GM12864 (cell line): ENCODE measurements at regions not wholly inside any gene's neighbourhood (a gene's known extent, or its start where the extent isn't known, plus 50 kb on each side); places are given as distances from the start of the nearest gene placed in this dataset.
"Not testable (repeated sequence)": the region's sequence is repeated elsewhere in the genome, so short reads cannot be mapped to it uniquely, and the experiment has no call there.

Experiments used
- DNase-seq: peaks from one replicate; pipeline ENCODE4 v3.0.0-alpha.2; 2011; ENCODE audit warnings: low read depth
- H3K4me3 ChIP-seq: 2 replicates; pipeline ENCODE4 v1.5.1; 2011; ENCODE audit warnings: mild to moderate bottlenecking, low read depth, low read length, control low read depth
- CTCF ChIP-seq: IDR thresholded peaks from 2 replicates; pipeline ENCODE4 v1.5.1; 2011; ENCODE audit warnings: low read depth, mild to moderate bottlenecking, moderate library complexity, low read length, control low read depth, inconsistent platforms; ENCODE audit errors: missing control alignments

GRCh38 chr3:106848099-106848498 lies 529.1 kb upstream of the CCDC54 start:
- H3K4me3 ChIP-seq: no peak overlapping the region
- DNase-seq: no peak
- no peak for TF ChIP-seq CTCF

GRCh38 chr3:106850437-106850836 lies 526.8 kb upstream of the CCDC54 start:
- TF ChIP-seq CTCF: no peak
- H3K4me3 ChIP-seq: no peak overlapping the region
- no peak for DNase-seq

GRCh38 chr3:106858321-106858720 lies 518.9 kb upstream of the CCDC54 start:
- not testable (repeated sequence) for DNase-seq, H3K4me3 ChIP-seq

GRCh38 chr3:106860182-106860581 lies 517.1 kb upstream of the CCDC54 start:
- DNase-seq: no peak
- no peak for TF ChIP-seq CTCF
- no peak overlapping the region for H3K4me3 ChIP-seq

- no peak for DNase-seq
- no peak overlapping the region for H3K4me3 ChIP-seq
- no peak for TF ChIP-seq CTCF
These were observed 515.2 kb upstream of the CCDC54 start for GRCh38 chr3:106862067-106862466.

GRCh38 chr3:106877627-106878026 lies 499.6 kb upstream of the CCDC54 start:
- no peak overlapping the region for H3K4me3 ChIP-seq
- DNase-seq: no peak
- TF ChIP-seq CTCF: no peak

- DNase-seq: no peak
- TF ChIP-seq CTCF: no peak
- no peak overlapping the region for H3K4me3 ChIP-seq
These were observed 497.0 kb upstream of the CCDC54 start for GRCh38 chr3:106880206-106880605.

GRCh38 chr3:106881186-106881585 lies 496.1 kb upstream of the CCDC54 start:
- no peak for DNase-seq
- H3K4me3 ChIP-seq: no peak overlapping the region
- no peak for TF ChIP-seq CTCF
